AG20443 (cell line): ENCODE measurements at regions not wholly inside any gene's neighbourhood (a gene's known extent, or its start where the extent isn't known, plus 50 kb on each side); places are given as distances from the start of the nearest gene placed in this dataset.
"Not testable (repeated sequence)": the region's sequence is repeated elsewhere in the genome, so short reads cannot be mapped to it uniquely, and the experiment has no call there.

Experiments
- DNase-seq: peaks from one replicate; pipeline ENCODE4 v3.0.0; 2012; ENCODE audit warnings: low spot score, mixed read lengths

DNA sequence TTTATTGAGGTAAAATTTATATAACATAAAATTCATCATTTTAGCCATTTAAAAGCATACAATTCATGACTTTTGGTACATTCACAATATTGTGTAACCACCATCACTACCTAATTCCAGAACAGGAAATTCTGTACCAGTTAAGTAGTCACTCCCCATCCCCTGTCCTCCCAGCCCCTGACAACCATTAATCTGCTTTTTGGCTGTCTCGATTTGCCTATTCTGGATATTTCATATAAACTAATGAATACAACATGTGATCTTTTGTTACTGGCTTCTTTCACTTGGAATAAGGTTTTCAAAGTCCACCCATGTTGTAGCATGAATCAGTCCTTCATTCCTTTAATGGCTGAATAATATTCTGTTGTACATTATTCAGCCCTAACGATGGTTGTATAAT lies 115.6 kb upstream of the KLF14 start:
- no peak for DNase-seq

DNA sequence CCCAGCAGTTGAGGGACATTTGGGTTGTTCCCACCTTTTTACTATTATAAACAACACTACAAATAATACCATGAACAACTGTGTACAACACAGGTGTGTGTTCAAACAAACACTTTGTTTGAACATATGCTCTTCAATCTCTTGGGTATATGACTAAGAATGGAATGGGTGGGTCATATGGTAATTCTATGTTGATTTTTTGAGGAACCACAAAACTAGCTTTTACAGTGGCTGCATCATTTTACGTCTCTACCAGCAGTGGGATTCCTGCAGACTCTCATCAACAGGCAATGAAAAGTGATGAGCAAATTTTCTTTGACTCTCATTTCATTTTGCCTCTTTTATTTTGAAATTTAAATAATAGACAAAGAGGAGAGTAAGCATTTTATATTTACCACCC lies 116.9 kb upstream of the KLF14 start:
- DNase-seq: no peak

DNA sequence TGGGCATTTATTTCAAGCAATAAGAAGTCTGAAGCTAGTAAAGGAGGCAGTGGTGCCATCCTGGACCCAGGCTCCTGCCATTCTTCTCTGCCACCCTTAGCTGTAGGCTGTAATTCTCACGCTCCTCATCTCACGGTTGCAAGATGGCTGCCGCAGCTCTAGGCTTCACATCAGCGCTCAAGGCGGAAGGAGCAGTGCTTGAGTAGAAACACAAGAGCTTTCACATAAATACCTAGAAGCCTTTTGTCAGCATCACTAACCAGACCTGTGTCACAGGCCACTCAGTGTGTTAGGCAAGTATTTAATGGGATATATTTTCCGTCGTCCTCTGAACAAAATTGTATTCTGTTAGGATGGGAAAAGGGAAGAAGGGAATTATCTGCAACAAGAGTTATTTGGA lies 118.9 kb upstream of the KLF14 start:
- DNase-seq: no peak

DNA sequence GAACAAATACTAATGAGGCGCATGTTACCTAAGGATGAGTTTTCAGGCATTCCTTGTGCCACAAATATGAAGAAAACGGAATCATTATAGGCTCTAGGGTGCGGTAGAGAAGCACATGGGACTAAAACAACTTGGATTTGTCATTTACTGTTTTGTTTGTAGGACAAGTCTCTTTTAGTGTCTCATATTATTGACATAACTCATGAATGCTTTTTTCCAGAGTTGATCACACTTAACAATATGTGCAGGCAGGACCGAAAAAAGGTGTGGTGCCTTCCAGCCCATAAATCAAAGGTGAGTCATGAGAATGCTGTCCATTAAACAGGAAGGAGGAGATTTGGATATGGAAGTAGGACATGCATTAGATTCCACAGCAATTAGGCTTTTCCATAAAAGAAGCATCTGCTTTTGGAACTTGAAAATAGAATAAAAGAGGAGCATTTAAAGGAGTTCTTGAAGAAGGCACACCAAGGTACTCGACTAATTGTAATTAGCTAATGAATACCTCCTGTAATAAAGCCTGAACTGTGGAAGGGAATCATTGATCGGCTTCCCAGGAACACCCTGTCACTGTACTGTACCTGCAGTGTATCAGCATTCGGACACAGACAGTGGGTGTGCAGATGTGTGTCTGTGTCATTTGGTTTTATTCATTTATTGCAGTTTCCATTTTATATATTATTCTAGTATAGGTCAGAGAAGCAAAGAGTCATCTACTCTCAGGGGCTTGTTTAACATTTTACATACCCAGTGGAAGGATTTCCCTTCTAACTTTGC lies 119.7 kb upstream of the KLF14 start:
- peak; percentile 51 for DNase-seq

DNA sequence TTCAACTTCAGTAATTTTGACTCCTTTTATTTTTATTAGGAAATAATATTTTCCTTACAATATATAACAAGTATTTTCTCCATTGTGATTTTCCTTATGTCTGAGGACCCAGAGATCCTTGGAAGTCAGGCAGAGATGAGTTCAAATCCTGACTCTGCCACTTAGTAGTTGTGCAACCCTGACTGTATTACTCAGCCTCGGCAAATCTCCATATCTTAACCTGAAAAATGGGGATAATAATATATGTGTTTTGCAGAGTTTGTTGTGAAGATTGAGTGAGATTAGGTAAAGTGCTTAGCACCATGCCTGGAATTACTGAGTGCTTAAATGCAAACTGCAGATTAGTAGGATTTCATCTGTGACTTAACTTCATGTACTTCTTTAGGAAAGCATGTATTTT lies 120.5 kb upstream of the KLF14 start:
- DNase-seq: no peak

DNA sequence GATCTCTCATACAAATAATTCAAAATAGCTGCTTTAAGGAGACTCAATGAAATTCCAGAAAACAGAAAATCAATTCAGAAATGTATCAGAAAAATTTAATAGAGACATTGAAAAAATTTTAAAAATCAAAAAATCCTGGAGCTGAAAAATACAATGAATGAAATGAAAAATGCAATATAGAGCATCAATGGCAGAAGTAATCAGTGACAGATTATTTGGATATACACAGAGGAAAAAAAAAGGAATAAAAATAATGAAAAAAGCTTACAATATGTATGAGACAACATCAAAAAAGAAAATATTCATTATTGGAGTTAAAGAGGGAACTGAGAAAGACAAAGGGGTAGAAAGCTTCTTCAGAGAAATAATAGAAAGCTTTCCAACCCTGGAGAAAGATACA lies 122.9 kb upstream of the KLF14 start:
- no peak for DNase-seq

DNA sequence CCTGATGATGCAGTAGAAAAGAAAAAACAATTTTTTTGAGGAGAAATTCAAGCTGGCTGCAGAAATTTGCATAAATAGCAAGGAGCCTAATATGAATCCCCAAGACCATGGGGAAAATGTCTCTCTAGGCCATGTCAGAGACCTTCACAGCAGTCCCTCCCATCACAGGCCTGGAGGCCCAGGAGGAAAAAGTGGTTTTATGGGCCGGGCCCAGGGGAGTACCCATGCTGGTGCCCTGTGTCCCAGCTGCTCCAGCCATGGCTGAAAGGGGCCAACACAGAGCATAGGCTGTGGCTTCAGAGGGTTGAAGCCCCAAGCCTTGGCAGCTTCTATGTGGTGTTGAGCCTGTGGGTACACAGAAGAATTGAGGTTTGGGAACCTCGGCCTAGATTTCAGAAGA lies 126.8 kb upstream of the KLF14 start:
- DNase-seq: not testable (repeated sequence)

DNA sequence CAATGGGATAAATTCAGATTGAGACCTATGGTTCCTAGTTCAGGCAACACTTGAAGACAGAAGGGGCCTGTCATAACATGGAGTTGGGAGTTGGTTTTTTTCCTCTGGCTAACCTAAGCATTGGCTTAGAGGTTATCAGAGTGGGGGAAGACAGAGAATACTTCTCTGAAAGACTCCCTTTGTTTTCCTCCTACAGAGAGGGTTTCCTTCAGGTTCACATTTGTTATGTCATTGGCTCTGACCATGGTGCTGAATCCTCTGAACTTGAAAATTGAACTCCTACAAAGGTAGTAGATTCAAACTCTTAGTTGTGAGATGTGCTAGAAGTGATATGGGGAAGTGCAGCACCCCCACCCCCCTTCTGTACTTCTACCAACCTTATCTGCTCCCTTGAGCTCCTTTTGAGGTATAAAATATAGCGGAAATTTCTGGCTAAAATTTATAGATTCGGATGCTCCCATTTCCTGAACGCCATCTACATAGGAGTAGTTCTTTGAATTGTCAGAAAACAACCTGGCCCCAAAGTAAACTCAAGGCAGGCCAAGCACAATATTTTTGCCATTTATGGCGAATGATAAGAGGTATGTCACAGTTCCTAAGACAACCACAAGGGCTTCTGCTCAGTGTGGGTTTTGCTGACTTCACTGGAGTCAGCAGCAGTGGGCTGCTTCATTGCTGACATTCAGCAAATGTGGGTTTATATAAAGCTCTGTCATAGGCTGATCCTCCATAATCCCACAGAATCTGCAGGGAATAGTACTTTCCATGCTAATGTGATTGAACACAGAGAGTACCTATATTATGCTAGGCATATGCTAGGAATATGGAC lies 131.6 kb upstream of the KLF14 start:
- DNase-seq: no peak

DNA sequence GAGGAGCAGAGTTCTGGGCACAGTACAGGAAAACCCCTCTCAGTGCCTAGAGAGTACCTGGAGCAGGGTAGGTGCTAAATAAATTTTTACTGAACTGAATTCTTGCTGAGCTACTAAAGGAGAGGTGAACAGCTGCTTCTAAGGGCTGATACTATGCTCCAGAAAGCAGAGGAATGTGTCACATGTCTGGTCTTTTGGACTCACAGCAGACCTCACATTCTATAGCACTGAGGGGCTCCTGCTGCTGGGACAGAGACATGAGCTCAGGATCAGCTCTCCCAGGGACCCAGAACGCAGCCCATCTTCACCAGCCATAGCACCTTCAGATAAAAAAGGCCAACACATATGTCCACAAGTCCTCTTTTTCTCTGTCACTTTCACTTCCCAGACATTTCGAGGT lies 133.0 kb upstream of the KLF14 start:
- no peak for DNase-seq

DNA sequence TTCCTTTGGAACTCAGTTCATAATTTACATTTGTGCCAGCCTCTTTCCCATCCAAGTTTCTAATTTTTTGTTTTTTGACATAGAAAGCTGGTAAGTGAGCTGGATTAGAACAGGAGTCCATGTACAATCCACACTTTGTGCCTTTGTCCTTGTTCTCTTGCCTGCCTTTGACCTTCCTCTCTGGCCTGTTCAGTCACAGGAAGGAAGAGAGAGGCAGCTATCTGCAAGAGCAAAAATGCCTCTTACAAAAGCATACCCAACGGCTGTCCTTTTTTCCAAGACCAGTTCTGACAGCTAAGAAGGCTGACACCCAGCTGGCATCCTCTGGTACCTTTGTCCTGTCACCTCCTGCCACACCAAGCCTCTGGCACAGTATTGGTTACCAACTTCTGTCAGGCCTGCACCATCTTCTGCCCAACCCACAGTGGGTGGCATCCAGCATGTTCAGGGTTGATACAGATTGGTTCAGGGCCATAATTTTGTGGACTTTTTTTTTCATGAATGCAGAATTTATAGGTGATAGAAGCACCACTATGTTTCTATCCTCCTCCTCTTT lies 133.7 kb upstream of the KLF14 start:
- DNase-seq: no peak

DNA sequence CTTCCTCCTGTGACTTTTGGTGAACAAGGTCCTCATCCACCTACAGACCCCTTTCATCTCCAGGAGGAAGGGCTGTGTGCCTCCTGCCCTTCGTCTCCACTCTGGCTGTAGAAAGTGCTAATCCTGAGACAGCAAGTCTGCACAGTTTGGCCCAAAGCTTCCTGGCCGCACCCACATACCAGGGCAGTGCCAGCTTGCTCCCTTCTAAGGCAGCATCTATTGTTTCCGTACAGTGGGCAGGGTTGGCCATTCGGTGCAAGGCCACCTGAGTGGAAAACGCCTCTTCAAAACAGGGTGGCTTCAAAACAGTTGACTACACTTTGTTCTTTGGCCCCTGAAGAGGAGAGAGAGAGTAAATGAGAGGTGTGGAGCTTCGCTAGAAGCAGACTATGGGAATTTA lies 134.1 kb upstream of the KLF14 start:
- DNase-seq: no peak

DNA sequence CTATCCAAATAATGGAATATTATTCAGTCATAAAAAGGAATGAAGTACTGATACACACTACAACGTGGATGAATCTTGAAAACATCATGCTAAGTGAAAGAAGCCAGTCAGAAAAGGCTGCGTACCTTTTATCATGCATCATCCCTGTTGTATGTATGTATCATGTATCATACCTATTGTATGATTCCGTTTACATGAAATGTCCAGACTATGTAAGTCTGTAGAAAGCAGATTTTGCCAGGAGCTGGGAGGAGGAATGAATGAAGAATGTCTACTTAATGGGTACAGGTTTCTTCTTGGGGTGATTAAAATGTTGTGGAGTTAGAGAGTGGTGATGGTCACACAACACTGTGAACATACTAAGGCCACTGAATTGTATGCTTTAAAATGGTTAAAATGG lies 135.9 kb upstream of the KLF14 start:
- no peak for DNase-seq

DNA sequence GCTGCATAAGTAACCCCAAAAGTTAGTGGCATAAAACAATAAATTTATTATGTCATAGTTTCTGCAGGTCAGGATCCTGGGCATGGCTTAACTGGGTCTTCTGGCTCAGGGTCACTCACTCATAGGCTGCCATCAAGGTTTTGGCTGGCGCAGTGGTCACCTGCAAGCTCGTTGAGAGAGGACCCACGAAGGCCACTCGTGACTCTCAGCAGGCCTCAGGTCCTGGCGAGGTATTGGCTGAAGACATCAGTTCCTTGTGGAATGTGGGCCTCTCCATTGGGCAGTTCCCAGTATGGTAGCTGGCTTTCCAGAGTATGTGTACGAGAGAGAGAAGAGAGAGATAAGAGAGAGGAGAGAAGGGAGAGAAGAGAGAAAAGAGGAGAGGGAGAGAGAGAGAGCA lies 138.3 kb upstream of the KLF14 start:
- DNase-seq: no peak

DNA sequence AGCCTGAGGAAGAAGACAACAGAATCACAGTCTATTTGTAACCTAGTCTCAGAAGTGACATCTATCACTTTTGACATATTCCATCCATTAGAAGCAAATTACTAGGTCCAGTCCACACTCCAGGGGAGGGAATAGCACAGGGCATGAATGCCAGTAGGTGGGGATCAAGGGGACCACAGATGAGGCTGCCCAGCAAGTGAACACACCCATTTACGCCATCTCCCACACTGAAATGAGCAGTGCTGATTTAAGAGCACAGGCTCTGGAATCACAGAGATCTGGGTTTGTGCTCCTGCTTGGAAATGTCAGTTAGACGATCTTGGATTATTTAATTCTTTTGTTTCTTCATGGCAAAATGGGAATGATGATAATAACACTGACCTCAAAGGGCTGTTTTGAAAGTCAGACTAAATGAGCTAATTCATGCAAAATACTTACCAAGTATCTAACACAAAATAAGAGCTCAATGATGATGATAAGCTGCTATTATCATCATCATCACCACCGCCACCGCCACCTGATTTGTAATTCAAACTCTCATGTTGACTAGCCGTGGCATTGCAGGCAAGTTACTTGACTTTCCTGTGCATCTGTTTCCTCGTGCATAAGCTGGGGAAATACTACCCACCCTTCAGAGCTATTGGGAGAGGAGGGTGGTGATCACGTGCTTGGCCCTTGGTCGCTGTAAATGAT lies 138.9 kb upstream of the KLF14 start:
- DNase-seq: no peak

DNA sequence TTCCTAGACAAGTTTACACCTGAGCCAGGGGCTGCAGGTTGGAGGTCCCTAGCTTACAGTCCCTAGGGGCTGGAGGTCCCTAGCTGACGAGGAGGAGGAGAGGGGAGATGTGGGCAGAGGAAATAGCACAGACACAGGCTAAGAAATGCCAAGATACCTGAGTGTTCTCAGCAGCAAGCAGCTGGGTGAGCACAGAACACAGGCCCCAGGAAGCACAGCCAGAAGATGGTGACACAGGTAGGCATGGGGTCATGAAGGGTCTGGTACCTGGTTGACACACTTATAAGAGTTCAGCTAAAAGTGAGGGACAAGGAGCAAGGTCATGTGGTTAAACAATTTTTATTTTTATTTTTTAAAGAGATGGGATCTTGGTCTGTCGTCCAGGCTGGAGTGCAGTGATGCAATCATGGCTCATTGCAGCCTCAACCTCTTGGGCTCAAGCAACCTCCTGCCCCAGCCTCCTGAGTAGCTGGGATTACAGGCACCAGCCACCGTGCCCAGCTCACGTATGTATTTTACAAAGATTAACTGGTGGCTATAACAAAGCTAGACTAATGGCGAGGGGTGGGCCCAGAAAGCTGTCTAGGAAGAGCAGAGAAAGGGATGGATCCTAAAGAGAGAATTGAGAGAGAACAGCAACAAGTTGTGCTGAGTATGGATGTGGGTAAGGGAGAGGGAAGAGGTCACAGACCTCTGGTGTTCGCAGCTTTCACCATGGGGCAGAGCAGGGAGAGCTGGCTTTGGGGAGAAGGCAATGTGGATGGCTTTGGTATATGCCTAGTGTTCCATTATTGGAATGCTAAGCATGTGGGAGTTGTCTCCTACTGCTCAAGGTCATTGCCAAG lies 140.3 kb upstream of the KLF14 start:
- peak; percentile 4 for DNase-seq

DNA sequence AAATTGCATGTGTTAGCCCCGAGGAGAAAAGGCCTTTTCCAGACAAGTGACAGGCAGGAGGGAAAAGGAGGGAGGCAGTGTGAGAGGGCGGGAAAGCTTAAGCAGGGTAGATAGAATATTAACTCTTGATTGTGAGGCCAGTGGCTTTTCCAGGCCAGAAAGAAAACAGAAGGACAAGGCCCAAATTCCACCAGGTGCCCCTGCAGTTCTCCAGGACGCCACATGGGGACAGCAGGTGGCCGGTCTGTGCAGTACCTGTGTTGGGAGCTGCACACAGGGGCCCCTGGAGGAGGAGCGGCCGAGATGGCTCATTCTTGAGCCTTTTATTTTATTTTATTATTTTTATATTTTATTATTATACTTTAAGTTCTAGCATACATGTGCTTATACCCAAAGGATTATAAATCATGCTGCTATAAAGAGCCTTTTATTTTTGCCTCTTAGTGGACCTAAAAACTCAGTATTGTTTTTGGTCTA lies 141.3 kb upstream of the KLF14 start:
- peak; percentile 37 for DNase-seq

DNA sequence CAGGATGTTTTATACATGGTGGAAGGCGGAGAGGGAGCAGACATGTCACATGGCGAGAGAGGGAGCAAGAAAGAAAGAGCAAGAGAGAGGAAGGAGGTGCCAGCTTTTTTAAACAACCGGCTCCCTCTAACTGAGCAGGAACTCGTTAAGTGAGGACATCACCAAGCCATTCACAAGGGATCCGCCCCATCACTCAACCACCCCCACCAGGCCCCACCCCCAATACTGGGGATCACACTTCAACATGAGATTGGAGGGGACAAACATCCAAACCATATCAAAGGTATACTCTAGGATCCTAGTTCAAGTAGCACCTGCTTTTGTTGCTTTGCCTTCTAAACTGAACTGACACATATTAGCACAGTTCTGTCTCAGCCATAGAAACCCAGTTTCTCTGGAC lies 141.9 kb upstream of the KLF14 start:
- peak; percentile 6 for DNase-seq

DNA sequence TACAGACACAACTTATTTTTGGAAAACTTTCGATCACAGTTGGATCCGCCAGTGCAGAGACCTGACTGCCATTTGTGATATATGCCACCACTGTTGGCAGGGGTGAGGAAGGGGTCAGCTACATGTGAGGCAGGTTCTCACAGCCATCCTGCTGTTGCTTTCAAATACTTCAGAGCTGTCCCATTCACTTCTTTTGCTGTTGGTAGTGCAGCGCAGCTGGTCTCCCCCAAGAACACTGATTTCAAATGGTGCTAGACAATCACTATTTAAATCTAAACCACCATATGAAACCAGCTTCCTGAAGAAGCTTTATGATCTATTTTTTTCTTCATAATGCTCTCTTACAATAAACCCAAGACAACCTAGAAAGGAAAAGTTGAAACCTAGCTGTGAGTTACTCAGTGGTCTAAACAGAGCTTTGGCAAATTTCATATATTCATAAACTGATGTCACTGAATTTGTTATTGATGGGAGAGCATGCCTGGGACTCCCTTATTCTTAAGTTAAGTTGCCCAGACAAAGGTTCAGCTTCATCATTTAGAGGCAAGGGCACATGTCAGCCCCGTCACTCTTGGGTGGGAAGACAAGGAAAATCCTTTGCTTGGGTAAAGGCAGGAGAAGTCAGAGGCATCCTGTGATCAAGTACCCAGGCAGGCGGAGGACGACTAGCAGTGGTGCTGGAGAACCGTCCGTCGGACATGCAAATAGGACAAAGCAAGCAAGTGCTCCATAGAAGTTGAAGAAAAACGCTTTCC lies 143.4 kb upstream of the KLF14 start:
- DNase-seq: no peak

DNA sequence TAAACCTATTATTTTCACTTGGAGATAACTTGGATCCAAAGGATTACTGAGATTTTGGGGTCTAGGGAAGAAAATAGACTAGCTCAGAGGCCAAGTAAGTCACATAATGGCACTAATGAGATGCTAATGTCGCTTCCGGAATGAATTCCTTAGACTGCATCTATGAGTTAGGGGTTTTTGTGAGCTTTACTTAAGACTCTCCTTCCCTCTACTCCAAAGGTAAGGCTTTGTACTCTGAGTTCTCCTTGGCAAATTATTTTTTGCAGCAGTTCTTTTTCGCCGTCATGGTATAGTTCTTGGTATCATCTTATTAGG lies 143.9 kb upstream of the KLF14 start:
- DNase-seq: no peak

DNA sequence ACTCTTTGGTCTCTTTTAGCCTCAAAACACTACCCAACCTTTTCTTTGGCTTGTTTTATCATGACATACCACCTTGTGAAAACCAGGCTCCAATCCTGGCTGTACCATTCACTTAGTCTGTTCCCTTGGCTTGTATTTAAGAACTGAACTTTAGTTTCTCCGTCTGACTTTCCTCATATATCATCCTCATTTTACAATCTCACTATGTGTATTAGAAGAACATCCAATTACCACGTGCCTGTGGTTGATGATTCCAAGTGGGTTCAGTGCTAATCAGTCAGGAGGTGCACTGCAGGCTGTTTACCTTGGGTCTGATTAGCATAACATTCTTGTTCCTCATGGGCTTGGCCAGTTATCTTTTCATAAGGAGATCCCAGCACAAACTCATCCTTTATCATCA lies 144.8 kb upstream of the KLF14 start:
- peak; percentile 13 for DNase-seq

DNA sequence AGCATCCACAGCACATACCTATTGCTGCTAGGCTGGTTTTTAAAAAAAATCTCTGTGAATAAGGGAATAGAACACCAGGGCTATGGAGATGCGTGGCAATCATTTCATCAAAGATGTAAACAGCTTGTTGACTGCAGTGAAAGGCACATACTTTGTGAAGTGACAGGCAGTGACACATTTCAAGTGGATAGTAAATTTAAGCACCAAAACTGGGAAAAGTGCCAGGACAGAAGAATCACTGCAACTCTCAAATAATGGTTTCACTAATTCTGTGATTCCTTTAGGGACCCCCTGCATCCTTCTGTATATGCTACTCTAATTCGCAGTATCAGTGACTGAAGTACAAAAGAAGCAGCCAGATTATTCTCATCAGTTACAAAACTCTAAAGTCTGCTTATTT lies 145.2 kb upstream of the KLF14 start:
- peak; percentile 7 for DNase-seq
